ENCODE measurements at regions not wholly inside any gene's neighbourhood (a gene's known extent, or its start where the extent isn't known, plus 50 kb on each side); places are given as distances from the start of the nearest gene placed in this dataset.

GRCh38 chr12:93146263-93146939, 217.3 kb upstream of the EEA1 start:
- intact Hi-C loops (cut with DNase I): no loop called here
- Histone ChIP-seq H3K4me1 (no peaks in the 10 kb centered on the region), H3K27me3 (no peaks in the 10 kb centered on the region), H3K36me3 (no peaks in the 10 kb centered on the region), H3K4me3 (no peak overlapping the region), H3K27ac (no peak overlapping the region), H3K9me3 (no peaks in the 10 kb centered on the region)
- ATAC-seq (no peak), DNase-seq (no peak)
- no peak for TF ChIP-seq CTCF (IDR thresholded peaks at IDR 0.05)

- Histone ChIP-seq H3K27me3 (no peaks in the 10 kb centered on the region), H3K27ac (no peak overlapping the region), H3K4me3 (no peak overlapping the region), H3K9me3 (no peaks in the 10 kb centered on the region), H3K4me1 (no peaks in the 10 kb centered on the region), H3K36me3 (no peaks in the 10 kb centered on the region)
- no peak for TF ChIP-seq CTCF (IDR thresholded peaks at IDR 0.05)
- ATAC-seq (no peak), DNase-seq (no peak)
- intact Hi-C loops (cut with DNase I): no loop called here
Measured at GRCh38 chr12:93146970-93147369, 217.9 kb upstream of the EEA1 start.

- ATAC-seq (no peak), DNase-seq (no peak)
- Histone ChIP-seq H3K27ac (no peak overlapping the region), H3K9me3 (no peaks in the 10 kb centered on the region), H3K27me3 (no peaks in the 10 kb centered on the region), H3K36me3 (no peaks in the 10 kb centered on the region), H3K4me3 (no peak overlapping the region), H3K4me1 (no peaks in the 10 kb centered on the region)
- no peak for TF ChIP-seq CTCF (IDR thresholded peaks at IDR 0.05)
- intact Hi-C loops (cut with DNase I): no loop called here
Measured at GRCh38 chr12:93148412-93148811, 219.3 kb upstream of the EEA1 start.

GRCh38 chr12:93149229-93149628, 220.1 kb upstream of the EEA1 start:
- intact Hi-C loops (cut with DNase I): no loop called here
- no peak for DNase-seq
- Histone ChIP-seq H3K27ac (no peak overlapping the region), H3K36me3 (no peaks in the 10 kb centered on the region), H3K4me3 (no peak overlapping the region), H3K4me1 (no peaks in the 10 kb centered on the region), H3K9me3 (no peaks in the 10 kb centered on the region), H3K27me3 (no peaks in the 10 kb centered on the region)
- TF ChIP-seq CTCF (IDR thresholded peaks at IDR 0.05): no peak
- ATAC-seq: no peak

GRCh38 chr12:93151079-93151762, 222.1 kb upstream of the EEA1 start:
- DNase-seq (no peak), ATAC-seq (no peak)
- no peaks in the 10 kb centered on the region for H3K36me3 ChIP-seq
- H3K27me3 ChIP-seq: no peaks in the 10 kb centered on the region
- H3K4me1 ChIP-seq: no peaks in the 10 kb centered on the region
- H3K27ac ChIP-seq: no peak overlapping the region
- TF ChIP-seq CTCF (IDR thresholded peaks at IDR 0.05): no peak
- intact Hi-C loops (cut with DNase I): no loop called here
- H3K4me3 ChIP-seq: no peak overlapping the region
- H3K9me3 ChIP-seq: no peaks in the 10 kb centered on the region

Measured in left lung (tissue), 4 donors.